Smooth muscle cell (in vitro differentiated cells): ENCODE measurements at regions not wholly inside any gene's neighbourhood (a gene's known extent, or its start where the extent isn't known, plus 50 kb on each side); places are given as distances from the start of the nearest gene placed in this dataset.

ENCODE experiments used
- DNase-seq: peaks from one replicate; lab custom pipeline; 2025; ENCODE audit not compliant: unreplicated experiment; lab: John Stamatoyannopoulos, UW
- H2AFZ ChIP-seq: fragments of 200-600 bp; sonication (generic); 2 replicates; pipeline ENCODE4 v1.6.0; 2016; ENCODE audit warnings: antibody characterized with exemption, low read depth, mild to moderate bottlenecking
- H3F3A ChIP-seq: fragments of 200-600 bp; sonication (generic); 2 replicates; pipeline ENCODE4 v1.6.0; 2017; ENCODE audit warnings: antibody characterized with exemption, low read depth
- H3K27ac ChIP-seq: fragments of 200-600 bp; sonication (generic); 2 replicates; pipeline ENCODE4 v1.5.1; 2016; ENCODE audit warnings: low read depth, mild to moderate bottlenecking
- H3K27me3 ChIP-seq: fragments of 200-600 bp; sonication (generic); 2 replicates; pipeline ENCODE4 v1.6.1; 2016; ENCODE audit warnings: low read depth, mild to moderate bottlenecking
- H3K36me3 ChIP-seq: fragments of 200-600 bp; sonication (generic); 2 replicates; pipeline ENCODE4 v1.5.1; 2016; ENCODE audit warnings: low read depth
- H3K4me1 ChIP-seq: fragments of 200-600 bp; sonication (generic); 2 replicates; pipeline ENCODE4 v1.5.1; 2016; ENCODE audit warnings: low read depth
- H3K4me2 ChIP-seq: fragments of 200-600 bp; sonication (generic); 2 replicates; pipeline ENCODE4 v1.6.0; 2016; ENCODE audit warnings: mild to moderate bottlenecking
- H3K4me3 ChIP-seq: fragments of 200-600 bp; sonication (generic); 2 replicates; pipeline ENCODE4 v1.5.1; 2016; ENCODE audit warnings: mild to moderate bottlenecking
- H3K79me2 ChIP-seq: fragments of 200-600 bp; sonication (generic); 2 replicates; pipeline ENCODE4 v1.6.0; 2016; ENCODE audit warnings: low read depth, mild to moderate bottlenecking
- H3K9ac ChIP-seq: fragments of 200-600 bp; sonication (generic); 2 replicates; pipeline ENCODE4 v1.6.0; 2016; ENCODE audit warnings: low read depth
- H3K9me3 ChIP-seq: fragments of 200-600 bp; sonication (generic); replicated peaks from 2 replicates; pipeline ENCODE4 v1.5.1; 2016; ENCODE audit warnings: low read depth
- H4K20me1 ChIP-seq: fragments of 200-600 bp; sonication (generic); 2 replicates; pipeline ENCODE4 v1.6.0; 2016; ENCODE audit warnings: low read depth
- WGBS: methylation state at CpG from one replicate; pipeline ENCODE4 v1.1.7; 2016; ENCODE audit warnings: low lambda C conversion rate; 5-methylcytosine and 5-hydroxymethylcytosine counted together
- TF ChIP-seq, protein P1 (sequence below): fragments of 200-600 bp; sonication (generic); IDR thresholded peaks from 2 replicates; pipeline ENCODE4 v1.5.1; 2017; ENCODE audit warnings: borderline replicate concordance, mild to moderate bottlenecking, antibody characterized with exemption; ENCODE audit not compliant: insufficient read depth, poor library complexity, severe bottlenecking

DNA sequence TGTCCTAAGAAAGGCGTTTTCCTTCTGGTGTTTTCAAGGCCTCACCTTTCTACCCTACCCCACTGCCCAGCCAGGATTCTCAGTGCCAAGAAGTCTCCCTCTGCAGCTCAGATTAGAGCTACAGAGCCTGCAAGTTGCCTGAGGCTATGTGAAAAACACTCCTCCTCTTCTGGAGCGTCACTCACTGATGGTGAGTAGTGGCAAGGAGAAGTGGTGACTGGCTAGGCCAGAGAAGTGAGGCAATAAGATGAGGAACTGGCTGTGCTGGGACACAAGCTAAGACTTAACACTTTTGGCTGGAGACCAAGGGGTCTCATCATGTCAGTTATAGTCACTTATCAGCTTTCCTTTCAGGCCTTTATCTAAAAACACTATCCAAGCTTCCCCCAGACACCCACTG is 86.7 kb upstream of the PRKAR2B start:
- DNase-seq = no peak
- 81% methylated on average over 2 of the region's 2 CpGs for WGBS
- Histone ChIP-seq H3K36me3 (no peaks in the 10 kb centered on the region), H3K27me3 (no peaks in the 10 kb centered on the region), H3F3A (no peaks in the 10 kb centered on the region), H3K9ac (no peak overlapping the region), H3K27ac (no peak overlapping the region), H3K79me2 (no peaks in the 10 kb centered on the region), H3K4me2 (no peak overlapping the region), H4K20me1 (no peaks in the 10 kb centered on the region), H3K4me1 (no peaks in the 10 kb centered on the region), H3K9me3 (no peaks in the 10 kb centered on the region), H3K4me3 (no peak overlapping the region), H2AFZ (no peak overlapping the region)
- TF ChIP-seq, protein P1, sequence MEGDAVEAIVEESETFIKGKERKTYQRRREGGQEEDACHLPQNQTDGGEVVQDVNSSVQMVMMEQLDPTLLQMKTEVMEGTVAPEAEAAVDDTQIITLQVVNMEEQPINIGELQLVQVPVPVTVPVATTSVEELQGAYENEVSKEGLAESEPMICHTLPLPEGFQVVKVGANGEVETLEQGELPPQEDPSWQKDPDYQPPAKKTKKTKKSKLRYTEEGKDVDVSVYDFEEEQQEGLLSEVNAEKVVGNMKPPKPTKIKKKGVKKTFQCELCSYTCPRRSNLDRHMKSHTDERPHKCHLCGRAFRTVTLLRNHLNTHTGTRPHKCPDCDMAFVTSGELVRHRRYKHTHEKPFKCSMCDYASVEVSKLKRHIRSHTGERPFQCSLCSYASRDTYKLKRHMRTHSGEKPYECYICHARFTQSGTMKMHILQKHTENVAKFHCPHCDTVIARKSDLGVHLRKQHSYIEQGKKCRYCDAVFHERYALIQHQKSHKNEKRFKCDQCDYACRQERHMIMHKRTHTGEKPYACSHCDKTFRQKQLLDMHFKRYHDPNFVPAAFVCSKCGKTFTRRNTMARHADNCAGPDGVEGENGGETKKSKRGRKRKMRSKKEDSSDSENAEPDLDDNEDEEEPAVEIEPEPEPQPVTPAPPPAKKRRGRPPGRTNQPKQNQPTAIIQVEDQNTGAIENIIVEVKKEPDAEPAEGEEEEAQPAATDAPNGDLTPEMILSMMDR = no peak

DNA sequence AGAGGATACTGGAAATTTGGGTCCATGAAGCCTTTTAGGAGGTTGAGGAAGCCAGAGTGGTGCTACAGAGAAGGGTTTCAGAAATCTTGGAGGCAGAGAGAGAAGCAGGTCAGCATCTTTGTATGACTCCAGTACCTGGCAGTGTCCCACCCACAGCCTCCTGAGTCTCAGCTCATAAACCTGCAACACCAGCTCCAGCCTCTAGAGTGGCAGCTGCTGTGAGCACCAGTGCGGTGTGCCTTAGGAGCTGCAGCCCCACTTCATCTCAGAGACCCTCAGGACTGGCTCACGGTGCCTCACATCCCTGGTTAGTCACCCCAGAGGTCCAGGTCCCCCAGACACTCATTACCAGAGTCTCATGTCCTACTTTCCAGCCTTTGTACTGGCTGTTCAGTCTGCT is 84.8 kb upstream of the PRKAR2B start:
- Histone ChIP-seq H3F3A (no peaks in the 10 kb centered on the region), H3K9ac (no peak overlapping the region), H2AFZ (no peak overlapping the region), H3K27me3 (no peaks in the 10 kb centered on the region), H3K4me1 (no peaks in the 10 kb centered on the region), H3K27ac (no peak overlapping the region), H3K4me3 (no peak overlapping the region), H3K9me3 (no peaks in the 10 kb centered on the region), H3K79me2 (no peaks in the 10 kb centered on the region), H4K20me1 (no peaks in the 10 kb centered on the region), H3K4me2 (no peak overlapping the region), H3K36me3 (no peaks in the 10 kb centered on the region)
- 25% methylated on average over 2 of the region's 2 CpGs for WGBS
- no peak for DNase-seq
- TF ChIP-seq, protein P1 = no peak

DNA sequence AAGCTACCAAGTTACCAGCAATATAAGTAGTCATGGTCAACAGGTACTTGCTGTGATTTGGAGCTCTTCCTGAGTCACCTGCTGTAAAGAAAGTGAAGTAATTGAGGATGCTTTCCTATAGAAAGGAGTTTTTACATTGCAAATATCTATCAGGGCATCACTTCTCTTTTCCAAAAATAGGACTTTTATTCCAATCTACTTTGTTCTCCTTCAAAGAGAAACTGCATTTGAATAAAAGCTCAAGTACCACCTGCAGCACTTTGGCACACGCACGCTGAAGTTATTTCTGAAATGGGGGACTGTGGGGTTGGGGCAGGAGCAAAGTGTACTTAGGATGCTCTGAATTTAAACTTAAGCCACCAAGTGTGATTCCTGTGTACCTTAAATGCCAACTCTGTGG is 81.8 kb upstream of the PRKAR2B start:
- Histone ChIP-seq H3F3A (no peaks in the 10 kb centered on the region), H4K20me1 (no peaks in the 10 kb centered on the region), H3K9me3 (no peaks in the 10 kb centered on the region), H3K9ac (no peak overlapping the region), H3K36me3 (no peaks in the 10 kb centered on the region), H3K79me2 (no peaks in the 10 kb centered on the region), H2AFZ (no peak overlapping the region), H3K4me1 (no peaks in the 10 kb centered on the region), H3K27me3 (no peaks in the 10 kb centered on the region), H3K27ac (no peak overlapping the region), H3K4me2 (no peak overlapping the region), H3K4me3 (no peak overlapping the region)
- WGBS = 95% methylated on average over 2 of the region's 2 CpGs
- TF ChIP-seq, protein P1 = no peak
- DNase-seq = no peak

DNA sequence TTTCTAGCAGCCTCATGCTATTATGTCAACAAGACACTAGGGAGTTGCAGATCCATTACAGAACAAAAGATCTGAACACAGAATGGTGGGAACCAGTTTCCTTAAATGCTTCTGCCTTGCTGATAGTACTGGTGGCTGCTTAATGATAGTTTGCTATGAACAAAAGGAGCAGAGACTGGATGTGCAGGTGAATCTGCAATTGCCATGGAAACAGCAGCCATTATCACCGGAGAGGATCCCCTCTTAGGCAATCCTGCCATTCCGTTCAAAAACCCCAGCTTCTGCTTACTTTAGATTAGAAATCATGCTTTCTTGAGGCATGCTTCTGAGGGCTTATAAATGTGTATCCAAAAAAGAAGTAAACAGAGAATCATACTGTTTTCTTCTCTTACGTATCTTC is 80.0 kb upstream of the PRKAR2B start:
- Histone ChIP-seq H3K9me3 (no peaks in the 10 kb centered on the region), H3K79me2 (no peaks in the 10 kb centered on the region), H4K20me1 (no peaks in the 10 kb centered on the region), H3K4me2 (no peak overlapping the region), H3K4me1 (no peaks in the 10 kb centered on the region), H3F3A (no peaks in the 10 kb centered on the region), H3K4me3 (no peak overlapping the region), H3K9ac (no peak overlapping the region), H3K27ac (no peak overlapping the region), H2AFZ (no peak overlapping the region), H3K27me3 (no peaks in the 10 kb centered on the region), H3K36me3 (no peaks in the 10 kb centered on the region)
- DNase-seq = no peak
- TF ChIP-seq, protein P1 = no peak
- WGBS = 45% methylated on average over 3 of the region's 3 CpGs
